K562 (cell line): ENCODE measurements at regions not wholly inside any gene's neighbourhood (a gene's known extent, or its start where the extent isn't known, plus 50 kb on each side); places are given as distances from the start of the nearest gene placed in this dataset.

ENCODE experiments used
- CEBPG ChIP-seq, 3 experiments: fragments of 200-800 bp in 1 of 3; sonication (Bioruptor generic) in 1 of 3; sonication (generic) in 1 of 3; formaldehyde crosslinking in 1 of 3; IDR thresholded peaks in 2 of 3; conservative IDR thresholded peaks in 1 of 3; 2 replicates each; pipeline versions ENCODE4 v1.6.1 to v1.8.0; 2016 to 2022; ENCODE audit warnings: missing compliant biosample characterization in 2 of 3, missing genetic modification characterization in 2 of 3, mild to moderate bottlenecking in 1 of 3, missing genetic modification reagents in 1 of 3
- CHD4 ChIP-seq: fragments of 200-600 bp; sonication (generic); IDR thresholded peaks from 3 replicates; pipeline ENCODE4 v1.6.1; 2012; ENCODE audit warnings: low read depth, mild to moderate bottlenecking, mixed read lengths, low read length, inconsistent platforms; ENCODE audit not compliant: insufficient read depth, insufficient replicate concordance, poor library complexity, severe bottlenecking
- ERF ChIP-seq: fragments of 450-650 bp; formaldehyde crosslinking; IDR thresholded peaks from 2 replicates; pipeline ENCODE4 v1.4.0; 2020; ENCODE audit warnings: mild to moderate bottlenecking, mixed read lengths
- FOXA3 ChIP-seq, 2 experiments: fragments of 450-650 bp in 1 of 2; sonication (generic) in 1 of 2; formaldehyde crosslinking; IDR thresholded peaks in 1 of 2; conservative IDR thresholded peaks in 1 of 2; 2 replicates each; pipeline versions ENCODE4 v1.4.0 to v1.8.0; 2020 to 2022; ENCODE audit warnings: mild to moderate bottlenecking in 2 of 2, missing genetic modification reagents in 1 of 2
- HDAC8 ChIP-seq: fragments of 450-650 bp; IDR thresholded peaks from 2 replicates; pipeline ENCODE4 v1.6.1; 2016; ENCODE audit warnings: mild to moderate bottlenecking, missing genetic modification characterization, moderate library complexity, missing compliant biosample characterization
- TF ChIP-seq, protein P1 (sequence below): fragments of 150-350 bp; conservative IDR thresholded peaks from 2 replicates; pipeline ENCODE4 v1.6.1; 2014; ENCODE audit warnings: low read length
- TF ChIP-seq, protein P2 (sequence below), 2 experiments: fragments of 450-650 bp in 1 of 2; sonication (generic) in 1 of 2; formaldehyde crosslinking in 1 of 2; IDR thresholded peaks in 1 of 2; conservative IDR thresholded peaks in 1 of 2; 2 replicates each; pipeline versions ENCODE4 v1.6.1 to v1.8.1; 2016 to 2023; ENCODE audit warnings: mild to moderate bottlenecking in 2 of 2, moderate library complexity in 2 of 2, inconsistent platforms in 1 of 2, missing genetic modification reagents in 1 of 2

DNA sequence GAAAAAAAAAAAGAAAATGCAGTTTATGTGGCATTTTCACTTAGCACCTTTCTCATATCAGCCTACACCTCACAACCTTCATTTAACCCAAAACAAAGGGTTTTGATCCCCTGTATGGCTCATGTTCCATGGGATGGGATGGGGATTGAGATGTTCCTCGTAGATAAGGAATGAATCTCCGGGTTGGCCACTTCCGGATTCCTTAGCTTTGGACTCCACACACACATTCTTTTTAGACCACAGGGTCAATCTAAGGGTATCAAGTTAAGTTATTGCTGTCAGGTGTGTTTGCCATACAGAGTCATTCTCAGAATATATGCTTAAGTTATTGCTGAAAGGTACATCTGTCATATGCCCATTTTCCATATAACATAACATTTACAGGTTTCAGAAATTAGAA is 301.4 kb upstream of the TGFBR2 start (continued):
- TF ChIP-seq CEBPG (CRISPR knock-in tag; IDR thresholded peaks at IDR 0.05), result no peak
- TF ChIP-seq CEBPG (tag; conservative IDR thresholded peaks at IDR 0.05 in 1 of 2, IDR thresholded peaks at IDR 0.05 in 1 of 2), result no peak
- no peak for TF ChIP-seq CHD4
- no peak for TF ChIP-seq HDAC8 (tag)
- no peak for TF ChIP-seq ERF (CRISPR knock-in tag)
- TF ChIP-seq, protein P1, sequence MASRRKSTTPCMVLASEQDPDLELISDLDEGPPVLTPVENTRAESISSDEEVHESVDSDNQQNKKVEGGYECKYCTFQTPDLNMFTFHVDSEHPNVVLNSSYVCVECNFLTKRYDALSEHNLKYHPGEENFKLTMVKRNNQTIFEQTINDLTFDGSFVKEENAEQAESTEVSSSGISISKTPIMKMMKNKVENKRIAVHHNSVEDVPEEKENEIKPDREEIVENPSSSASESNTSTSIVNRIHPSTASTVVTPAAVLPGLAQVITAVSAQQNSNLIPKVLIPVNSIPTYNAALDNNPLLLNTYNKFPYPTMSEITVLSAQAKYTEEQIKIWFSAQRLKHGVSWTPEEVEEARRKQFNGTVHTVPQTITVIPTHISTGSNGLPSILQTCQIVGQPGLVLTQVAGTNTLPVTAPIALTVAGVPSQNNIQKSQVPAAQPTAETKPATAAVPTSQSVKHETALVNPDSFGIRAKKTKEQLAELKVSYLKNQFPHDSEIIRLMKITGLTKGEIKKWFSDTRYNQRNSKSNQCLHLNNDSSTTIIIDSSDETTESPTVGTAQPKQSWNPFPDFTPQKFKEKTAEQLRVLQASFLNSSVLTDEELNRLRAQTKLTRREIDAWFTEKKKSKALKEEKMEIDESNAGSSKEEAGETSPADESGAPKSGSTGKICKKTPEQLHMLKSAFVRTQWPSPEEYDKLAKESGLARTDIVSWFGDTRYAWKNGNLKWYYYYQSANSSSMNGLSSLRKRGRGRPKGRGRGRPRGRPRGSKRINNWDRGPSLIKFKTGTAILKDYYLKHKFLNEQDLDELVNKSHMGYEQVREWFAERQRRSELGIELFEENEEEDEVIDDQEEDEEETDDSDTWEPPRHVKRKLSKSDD, result no peak
- no peak for TF ChIP-seq FOXA3 (CRISPR knock-in tag; conservative IDR thresholded peaks at IDR 0.05 in 1 of 2, IDR thresholded peaks at IDR 0.05 in 1 of 2)
- TF ChIP-seq, protein P2, sequence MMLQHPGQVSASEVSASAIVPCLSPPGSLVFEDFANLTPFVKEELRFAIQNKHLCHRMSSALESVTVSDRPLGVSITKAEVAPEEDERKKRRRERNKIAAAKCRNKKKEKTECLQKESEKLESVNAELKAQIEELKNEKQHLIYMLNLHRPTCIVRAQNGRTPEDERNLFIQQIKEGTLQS (IDR thresholded peaks at IDR 0.05), result no peak
- TF ChIP-seq, protein P2 (CRISPR knock-in tag; conservative IDR thresholded peaks at IDR 0.05), result no peak
